Brain microvascular endothelial cell (primary cell): ENCODE measurements at regions not wholly inside any gene's neighbourhood (a gene's known extent, or its start where the extent isn't known, plus 50 kb on each side); places are given as distances from the start of the nearest gene placed in this dataset.

Source experiments
- DNase-seq: peaks from one replicate; pipeline ENCODE4 v3.0.0-alpha.2; 2020
- H3K27ac ChIP-seq: fragments of 250-450 bp; sonication (Bioruptor Pico); 2 replicates; pipeline ENCODE4 v1.5.1; 2020; ENCODE audit warnings: mild to moderate bottlenecking, moderate library complexity
- H3K27me3 ChIP-seq: fragments of 250-450 bp; sonication (Bioruptor Pico); replicated peaks from 2 replicates; pipeline ENCODE4 v1.5.1; 2020; ENCODE audit warnings: mild to moderate bottlenecking
- H3K36me3 ChIP-seq: fragments of 250-450 bp; sonication (Bioruptor Pico); replicated peaks from 2 replicates; pipeline ENCODE4 v1.5.1; 2020; ENCODE audit warnings: mild to moderate bottlenecking
- H3K4me3 ChIP-seq: 2 replicates; pipeline ENCODE4 v1.5.1; 2011; ENCODE audit warnings: low read depth, mild to moderate bottlenecking, control low read depth, low read length, moderate library complexity
- in situ Hi-C: cut with HindIII; loops from 2 replicates; pipeline ENCODE4 v1.10.0; 2017; ENCODE audit warnings: low sequenced_read_pairs, low pct_ligation_motif_present
- TF ChIP-seq, protein P1 (sequence below): IDR thresholded peaks from 2 replicates; pipeline ENCODE4 v1.5.1; 2011; ENCODE audit warnings: low read depth, mild to moderate bottlenecking, moderate library complexity, low read length, control low read depth, inconsistent platforms; ENCODE audit errors: missing control alignments

- H3K27me3 ChIP-seq: no peaks in the 10 kb centered on the region
- no peak overlapping the region for H3K4me3 ChIP-seq
- no peak for DNase-seq
- H3K27ac ChIP-seq: no peak overlapping the region
- TF ChIP-seq, protein P1, sequence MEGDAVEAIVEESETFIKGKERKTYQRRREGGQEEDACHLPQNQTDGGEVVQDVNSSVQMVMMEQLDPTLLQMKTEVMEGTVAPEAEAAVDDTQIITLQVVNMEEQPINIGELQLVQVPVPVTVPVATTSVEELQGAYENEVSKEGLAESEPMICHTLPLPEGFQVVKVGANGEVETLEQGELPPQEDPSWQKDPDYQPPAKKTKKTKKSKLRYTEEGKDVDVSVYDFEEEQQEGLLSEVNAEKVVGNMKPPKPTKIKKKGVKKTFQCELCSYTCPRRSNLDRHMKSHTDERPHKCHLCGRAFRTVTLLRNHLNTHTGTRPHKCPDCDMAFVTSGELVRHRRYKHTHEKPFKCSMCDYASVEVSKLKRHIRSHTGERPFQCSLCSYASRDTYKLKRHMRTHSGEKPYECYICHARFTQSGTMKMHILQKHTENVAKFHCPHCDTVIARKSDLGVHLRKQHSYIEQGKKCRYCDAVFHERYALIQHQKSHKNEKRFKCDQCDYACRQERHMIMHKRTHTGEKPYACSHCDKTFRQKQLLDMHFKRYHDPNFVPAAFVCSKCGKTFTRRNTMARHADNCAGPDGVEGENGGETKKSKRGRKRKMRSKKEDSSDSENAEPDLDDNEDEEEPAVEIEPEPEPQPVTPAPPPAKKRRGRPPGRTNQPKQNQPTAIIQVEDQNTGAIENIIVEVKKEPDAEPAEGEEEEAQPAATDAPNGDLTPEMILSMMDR: no peak
- in situ Hi-C loops: no loop called here
- no peaks in the 10 kb centered on the region for H3K36me3 ChIP-seq
These were observed 650.8 kb downstream of the MCTP2 start for GRCh38 chr15:94882071-94882712.

DNA sequence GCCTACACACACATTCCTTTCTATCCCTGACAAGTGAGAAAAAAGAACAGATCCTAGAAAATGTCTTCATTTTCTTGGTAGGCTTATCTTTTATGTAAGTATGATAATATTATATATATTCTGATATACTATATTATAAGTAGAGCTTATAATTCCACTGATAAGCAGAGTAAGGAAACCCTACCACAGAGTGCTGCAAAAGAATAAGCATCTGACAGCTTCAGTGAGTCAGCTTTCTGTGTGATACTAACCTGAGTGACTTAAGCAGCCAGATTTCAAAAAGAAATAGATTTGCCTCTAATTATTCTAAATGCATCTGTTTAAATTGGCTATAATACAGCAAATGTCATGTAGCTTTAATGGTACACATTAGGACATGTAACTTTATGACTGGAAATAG, 656.0 kb downstream of the MCTP2 start:
- no peak for DNase-seq
- no peak overlapping the region for H3K27ac ChIP-seq
- TF ChIP-seq, protein P1: no peak
- H3K36me3 ChIP-seq: no peaks in the 10 kb centered on the region
- H3K27me3 ChIP-seq: no peaks in the 10 kb centered on the region
- in situ Hi-C loops: no loop called here
- H3K4me3 ChIP-seq: no peak overlapping the region

DNA sequence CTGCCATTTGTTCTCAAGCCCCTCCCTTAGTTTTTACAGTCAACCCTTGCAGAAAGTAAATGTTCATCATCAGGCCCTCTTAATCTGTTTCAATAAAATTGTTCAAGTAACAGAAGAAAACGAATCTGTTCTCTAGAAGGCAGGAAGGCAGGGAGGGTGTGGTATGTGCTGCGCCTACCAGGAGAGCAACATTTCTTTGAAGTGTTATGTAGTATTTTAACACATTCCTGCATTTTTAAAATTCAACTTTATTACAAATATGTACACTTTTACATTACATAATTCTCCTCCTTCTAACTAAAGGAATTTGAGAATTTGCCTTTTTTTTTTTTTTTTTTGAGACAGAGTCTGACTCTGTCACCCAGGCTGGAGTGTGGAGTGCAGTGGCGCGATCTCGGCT, 657.8 kb downstream of the MCTP2 start:
- no peaks in the 10 kb centered on the region for H3K27me3 ChIP-seq
- in situ Hi-C loops: no loop called here
- H3K36me3 ChIP-seq: no peaks in the 10 kb centered on the region
- no peak overlapping the region for H3K27ac ChIP-seq
- TF ChIP-seq, protein P1: no peak
- no peak overlapping the region for H3K4me3 ChIP-seq
- no peak for DNase-seq

DNA sequence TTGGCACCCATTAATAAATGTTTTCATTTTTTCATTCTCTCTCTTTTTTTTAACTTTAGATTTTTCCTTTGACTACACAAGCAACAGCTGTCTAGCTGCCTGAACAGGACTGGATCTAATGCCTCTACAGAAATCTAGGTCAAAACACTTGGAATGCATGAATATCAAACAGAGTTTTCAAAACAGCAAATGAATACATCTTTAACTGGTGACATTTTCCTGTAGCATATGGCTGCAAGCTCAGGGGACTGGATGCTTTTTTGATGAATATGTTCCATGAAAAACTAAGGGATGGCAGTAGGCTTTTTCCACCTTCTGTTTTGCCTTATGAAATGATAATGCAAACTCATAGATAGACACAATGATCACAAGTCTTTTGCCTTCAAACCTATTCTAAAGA, 661.7 kb downstream of the MCTP2 start:
- Histone ChIP-seq H3K27ac (no peak overlapping the region), H3K27me3 (no peaks in the 10 kb centered on the region), H3K4me3 (no peak overlapping the region), H3K36me3 (no peaks in the 10 kb centered on the region)
- in situ Hi-C loops: no loop called here
- TF ChIP-seq, protein P1: no peak
- no peak for DNase-seq

- no peaks in the 10 kb centered on the region for H3K27me3 ChIP-seq
- TF ChIP-seq, protein P1: no peak
- H3K36me3 ChIP-seq: no peaks in the 10 kb centered on the region
- no peak for DNase-seq
- no peak overlapping the region for H3K27ac ChIP-seq
- in situ Hi-C loops: no loop called here
- no peak overlapping the region for H3K4me3 ChIP-seq
These were observed 662.7 kb downstream of the MCTP2 start for GRCh38 chr15:94894056-94894455.

DNA sequence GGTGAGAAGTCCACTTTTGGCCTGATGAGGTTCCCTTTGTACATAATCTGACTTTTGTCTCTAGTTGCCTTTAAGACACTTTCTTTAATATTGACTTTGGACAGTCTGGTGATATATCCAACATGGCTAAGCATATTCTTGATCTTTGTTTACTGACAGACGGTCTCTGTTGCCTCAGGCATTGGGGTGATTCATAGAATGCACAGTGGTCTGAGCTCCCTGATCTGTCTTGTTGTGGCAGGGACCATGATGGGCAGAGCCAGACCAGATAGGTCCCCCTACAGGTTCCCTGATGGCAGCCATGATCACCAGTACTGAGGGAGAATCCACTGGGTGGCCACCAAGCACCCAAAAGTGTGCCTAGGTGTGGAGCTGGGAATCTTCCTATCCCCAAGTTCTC, 678.1 kb downstream of the MCTP2 start:
- DNase-seq: no peak
- Histone ChIP-seq H3K36me3 (no peaks in the 10 kb centered on the region), H3K27ac (no peak overlapping the region), H3K4me3 (no peak overlapping the region), H3K27me3 (no peaks in the 10 kb centered on the region)
- in situ Hi-C loops: no loop called here
- TF ChIP-seq, protein P1: no peak
